Activated naive CD4-positive, alpha-beta T cell treated with anti-CD3 and anti-CD28 coated beads, Interleukin-2, amount 10 ng/mL, durations not matched to agents 7 days and 5 days (primary cell): ENCODE measurements at regions not wholly inside any gene's neighbourhood (a gene's known extent, or its start where the extent isn't known, plus 50 kb on each side); places are given as distances from the start of the nearest gene placed in this dataset.

Experiments used
- CTCF ChIA-PET: fragments of 350-600 bp; sonication (Branson Sonifier 250); formaldehyde crosslinking; loops from one replicate; lab custom pipeline; 2021; ENCODE audit warnings: antibody characterized with exemption; lab: Charles Lee
- DNase-seq: peaks from one replicate; pipeline ENCODE4 v3.0.0-alpha.2; 2020
- H3K27ac Mint-ChIP-seq: one replicate; pipeline ENCODE4 v1.8.0; 2021; ENCODE audit warnings: mild to moderate bottlenecking, moderate library complexity, mixed read lengths
- H3K27me3 Mint-ChIP-seq: one replicate; pipeline ENCODE4 v1.8.0; 2021; ENCODE audit warnings: mild to moderate bottlenecking, mixed read lengths
- H3K36me3 Mint-ChIP-seq: one replicate; pipeline ENCODE4 v1.8.0; 2021; ENCODE audit warnings: mixed read lengths
- H3K4me1 Mint-ChIP-seq: one replicate; pipeline ENCODE4 v1.8.0; 2021; ENCODE audit warnings: mixed read lengths
- H3K4me3 Mint-ChIP-seq: one replicate; pipeline ENCODE4 v1.8.0; 2021; ENCODE audit warnings: mild to moderate bottlenecking, moderate library complexity, mixed read lengths
- H3K9me3 Mint-ChIP-seq: one replicate; pipeline ENCODE4 v1.8.0; 2021; ENCODE audit warnings: mixed read lengths

- Mint-ChIP-seq H3K36me3 (no peaks in the 10 kb centered on the region), H3K4me3 (no peak overlapping the region), H3K9me3 (peaks cover 23% of the 10 kb centered on the region), H3K27me3 (no peaks in the 10 kb centered on the region), H3K4me1 (no peaks in the 10 kb centered on the region), H3K27ac (no peak overlapping the region)
- CTCF ChIA-PET: no interaction called here
- no peak for DNase-seq
Measured at GRCh38 chr5:3394891-3395599, 200.6 kb upstream of the IRX1 start.

- CTCF ChIA-PET: no interaction called here
- Mint-ChIP-seq H3K27me3 (no peaks in the 10 kb centered on the region), H3K27ac (no peak overlapping the region), H3K36me3 (no peaks in the 10 kb centered on the region), H3K4me1 (no peaks in the 10 kb centered on the region), H3K4me3 (no peak overlapping the region), H3K9me3 (peaks cover 14% of the 10 kb centered on the region)
- DNase-seq: no peak
Measured at GRCh38 chr5:3393920-3394597, 201.6 kb upstream of the IRX1 start.

GRCh38 chr5:3393122-3393919 is 202.3 kb upstream of the IRX1 start:
- CTCF ChIA-PET: no interaction called here

GRCh38 chr5:3392306-3392939 is 203.2 kb upstream of the IRX1 start:
- DNase-seq: no peak
- no peaks in the 10 kb centered on the region for H3K27me3 Mint-ChIP-seq
- no peaks in the 10 kb centered on the region for H3K36me3 Mint-ChIP-seq
- H3K4me3 Mint-ChIP-seq: no peak overlapping the region
- H3K4me1 Mint-ChIP-seq: no peaks in the 10 kb centered on the region
- CTCF ChIA-PET: no interaction called here
- no peak overlapping the region for H3K27ac Mint-ChIP-seq
- H3K9me3 Mint-ChIP-seq: peaks cover 14% of the 10 kb centered on the region

More at GRCh38 chr5:3393122-3393919, 202.3 kb upstream of the IRX1 start:
- H3K36me3 Mint-ChIP-seq: no peaks in the 10 kb centered on the region
- no peaks in the 10 kb centered on the region for H3K27me3 Mint-ChIP-seq
- no peak for DNase-seq
- H3K4me3 Mint-ChIP-seq: no peak overlapping the region
- H3K27ac Mint-ChIP-seq: no peak overlapping the region
- no peaks in the 10 kb centered on the region for H3K4me1 Mint-ChIP-seq
- peaks cover 14% of the 10 kb centered on the region for H3K9me3 Mint-ChIP-seq

GRCh38 chr5:3391210-3391609 is 204.4 kb upstream of the IRX1 start:
- CTCF ChIA-PET: no interaction called here
- Mint-ChIP-seq H3K36me3 (no peaks in the 10 kb centered on the region), H3K27me3 (no peaks in the 10 kb centered on the region), H3K4me1 (no peaks in the 10 kb centered on the region), H3K9me3 (peaks cover 13% of the 10 kb centered on the region), H3K27ac (no peak overlapping the region), H3K4me3 (no peak overlapping the region)
- DNase-seq: no peak

GRCh38 chr5:3389471-3390026 is 206.1 kb upstream of the IRX1 start:
- Mint-ChIP-seq H3K9me3 (peaks cover 18% of the 10 kb centered on the region), H3K27ac (no peak overlapping the region), H3K27me3 (no peaks in the 10 kb centered on the region), H3K4me1 (no peaks in the 10 kb centered on the region), H3K4me3 (no peak overlapping the region), H3K36me3 (no peaks in the 10 kb centered on the region)
- no peak for DNase-seq
- CTCF ChIA-PET: no interaction called here

GRCh38 chr5:3386637-3387036 is 209.0 kb upstream of the IRX1 start:
- CTCF ChIA-PET: no interaction called here
- H3K27me3 Mint-ChIP-seq: no peaks in the 10 kb centered on the region
- no peaks in the 10 kb centered on the region for H3K4me1 Mint-ChIP-seq
- no peak overlapping the region for H3K27ac Mint-ChIP-seq
- H3K4me3 Mint-ChIP-seq: no peak overlapping the region
- peaks cover 28% of the 10 kb centered on the region for H3K9me3 Mint-ChIP-seq
- no peaks in the 10 kb centered on the region for H3K36me3 Mint-ChIP-seq
- no peak for DNase-seq

- Mint-ChIP-seq H3K27me3 (no peaks in the 10 kb centered on the region), H3K4me3 (no peak overlapping the region), H3K27ac (no peak overlapping the region), H3K9me3 (peaks cover 25% of the 10 kb centered on the region), H3K4me1 (no peaks in the 10 kb centered on the region), H3K36me3 (no peaks in the 10 kb centered on the region)
- DNase-seq: no peak
- CTCF ChIA-PET: no interaction called here
Measured at GRCh38 chr5:3385991-3386519, 209.6 kb upstream of the IRX1 start.

GRCh38 chr5:3384531-3384930 is 211.1 kb upstream of the IRX1 start:
- CTCF ChIA-PET: no interaction called here
- Mint-ChIP-seq H3K4me1 (no peaks in the 10 kb centered on the region), H3K27me3 (no peaks in the 10 kb centered on the region), H3K36me3 (no peaks in the 10 kb centered on the region), H3K27ac (no peak overlapping the region), H3K9me3 (peaks cover 27% of the 10 kb centered on the region), H3K4me3 (no peak overlapping the region)
- DNase-seq: no peak

GRCh38 chr5:3382782-3383181 is 212.8 kb upstream of the IRX1 start:
- DNase-seq: no peak
- H3K4me3 Mint-ChIP-seq: no peak overlapping the region
- CTCF ChIA-PET: no interaction called here
- no peaks in the 10 kb centered on the region for H3K4me1 Mint-ChIP-seq
- peaks cover 27% of the 10 kb centered on the region for H3K9me3 Mint-ChIP-seq
- H3K27me3 Mint-ChIP-seq: no peaks in the 10 kb centered on the region
- H3K27ac Mint-ChIP-seq: no peak overlapping the region
- H3K36me3 Mint-ChIP-seq: no peaks in the 10 kb centered on the region

- Mint-ChIP-seq H3K9me3 (peaks cover 31% of the 10 kb centered on the region), H3K4me1 (no peaks in the 10 kb centered on the region), H3K36me3 (no peaks in the 10 kb centered on the region), H3K27ac (no peak overlapping the region), H3K27me3 (no peaks in the 10 kb centered on the region), H3K4me3 (no peak overlapping the region)
- no peak for DNase-seq
- CTCF ChIA-PET: no interaction called here
Measured at GRCh38 chr5:3382151-3382550, 213.5 kb upstream of the IRX1 start.

GRCh38 chr5:3381206-3381825 is 214.3 kb upstream of the IRX1 start:
- CTCF ChIA-PET: no interaction called here

GRCh38 chr5:3380689-3381088 is 214.9 kb upstream of the IRX1 start:
- Mint-ChIP-seq H3K4me3 (no peak overlapping the region), H3K4me1 (no peaks in the 10 kb centered on the region), H3K27ac (no peak overlapping the region), H3K27me3 (no peaks in the 10 kb centered on the region), H3K9me3 (peaks cover 29% of the 10 kb centered on the region), H3K36me3 (no peaks in the 10 kb centered on the region)
- no peak for DNase-seq
- CTCF ChIA-PET: no interaction called here

More at GRCh38 chr5:3381206-3381825, 214.3 kb upstream of the IRX1 start:
- H3K4me1 Mint-ChIP-seq: no peaks in the 10 kb centered on the region
- no peaks in the 10 kb centered on the region for H3K36me3 Mint-ChIP-seq
- H3K27ac Mint-ChIP-seq: no peak overlapping the region
- H3K9me3 Mint-ChIP-seq: peaks cover 31% of the 10 kb centered on the region
- no peak for DNase-seq
- no peaks in the 10 kb centered on the region for H3K27me3 Mint-ChIP-seq
- H3K4me3 Mint-ChIP-seq: no peak overlapping the region
